HCT116 (cell line): ENCODE measurements at regions not wholly inside any gene's neighbourhood (a gene's known extent, or its start where the extent isn't known, plus 50 kb on each side); places are given as distances from the start of the nearest gene placed in this dataset.

ENCODE experiments used
- ATAC-seq: fragments of 200-7000 bp; cut with Tn5 transposase; 2 replicates; pipeline ENCODE4 v1.9.1; 2020; ENCODE audit warnings: mild to moderate bottlenecking, moderate library complexity
- BruUV-seq: library from RNA; stranded (reverse); fragments of 400-500 nt; replicated peaks from 2 replicates; lab custom pipeline; 2021; lab: Mats Ljungman, UMichigan
- CTCF ChIA-PET: fragments of 300-600 bp; sonication (Branson Sonifier 250); formaldehyde crosslinking; loops from one replicate; lab custom pipeline; 2021; ENCODE audit warnings: antibody characterized with exemption; lab: Charles Lee
- POLR2A ChIA-PET: fragments of 300-600, 350-600 bp; sonication (Branson Sonifier 250); formaldehyde crosslinking; loops from one replicate; lab custom pipeline; 2021; ENCODE audit warnings: antibody characterized with exemption; lab: Charles Lee
- RAD21 ChIA-PET, 2 experiments: fragments of 300-600 bp; sonication (Branson Sonifier 250); formaldehyde crosslinking; loops; one replicate each; lab custom pipeline; 2023; ENCODE audit warnings: low total read pairs in 2 of 2; ENCODE audit not compliant: uncharacterized antibody in 2 of 2, unreplicated experiment in 2 of 2, low non-redundant PET in 1 of 2; lab: Charles Lee
- DNase-seq: peaks from one replicate; pipeline ENCODE4 v3.0.0-alpha.2; 2010; ENCODE audit warnings: low read depth, low spot score
- H2AFZ ChIP-seq: fragments of 200-600 bp; shearing (Covaris generic), sonication (generic); 2 replicates; pipeline ENCODE4 v1.6.1; 2017; ENCODE audit warnings: low read depth, mixed run types, mixed read lengths, antibody characterized with exemption, low read length; ENCODE audit not compliant: poor library complexity, severe bottlenecking
- H3K27ac ChIP-seq: 2 replicates; pipeline ENCODE4 v1.5.1; 2012; ENCODE audit warnings: low read depth, low read length
- H3K27me3 ChIP-seq: fragments of 200-600 bp; sonication (generic); 2 replicates; pipeline ENCODE4 v1.6.1; 2016; ENCODE audit warnings: mixed run types, low read length, mixed read lengths; ENCODE audit not compliant: insufficient read depth
- H3K36me3 ChIP-seq, 2 experiments: fragments of 200-500 bp in 1 of 2; fragments of 200-600 bp in 1 of 2; sonication (Bioruptor generic) in 1 of 2; sonication (generic) in 1 of 2; 2 replicates each; pipeline versions ENCODE4 v1.5.1 to v1.6.1; 2014 to 2016; ENCODE audit warnings: low read length in 2 of 2, inconsistent platforms in 1 of 2, mixed read lengths in 1 of 2, mixed run types in 1 of 2; ENCODE audit not compliant: insufficient read depth in 2 of 2, control insufficient read depth in 1 of 2
- H3K4me1 ChIP-seq, 2 experiments: fragments of 200-600 bp in 1 of 2; sonication (generic) in 1 of 2; 2 replicates each; pipeline versions ENCODE4 v1.5.1 to v1.6.1; 2012 to 2017; ENCODE audit warnings: low read length in 2 of 2, inconsistent platforms in 1 of 2, mild to moderate bottlenecking in 1 of 2, mixed read lengths in 1 of 2, mixed run types in 1 of 2, moderate library complexity in 1 of 2; ENCODE audit not compliant: insufficient read depth in 2 of 2, control insufficient read depth in 1 of 2
- H3K4me2 ChIP-seq: fragments of 200-600 bp; sonication (generic); 2 replicates; pipeline ENCODE4 v1.6.1; 2017; ENCODE audit warnings: mixed run types, low read length, mixed read lengths
- H3K4me3 ChIP-seq, 2 experiments: fragments of 200-600 bp in 1 of 2; sonication (generic) in 1 of 2; replicated peaks in 1 of 2; 2 replicates each; pipeline ENCODE4 v1.5.1; 2011 to 2016; ENCODE audit warnings: low read length in 2 of 2, control low read depth in 1 of 2, low read depth in 1 of 2, mild to moderate bottlenecking in 1 of 2, mixed read lengths in 1 of 2, mixed run types in 1 of 2
- H3K79me2 ChIP-seq: fragments of 200-600 bp; sonication (generic); 2 replicates; pipeline ENCODE4 v1.6.1; 2017; ENCODE audit warnings: mild to moderate bottlenecking, mixed run types, low read length, moderate library complexity, mixed read lengths; ENCODE audit not compliant: insufficient read depth
- H3K9ac ChIP-seq: fragments of 200-600 bp; sonication (generic); 2 replicates; pipeline ENCODE4 v1.6.1; 2016; ENCODE audit warnings: low read length, mixed read lengths
- H3K9me2 ChIP-seq: fragments of 200-600 bp; sonication (generic), shearing (Covaris generic); 2 replicates; pipeline ENCODE4 v1.6.1; 2017; ENCODE audit warnings: mixed run types, mild to moderate bottlenecking, moderate library complexity; ENCODE audit not compliant: insufficient read depth
- H3K9me3 ChIP-seq, 2 experiments: fragments of 200-500 bp in 1 of 2; fragments of 200-600 bp in 1 of 2; sonication (Bioruptor generic) in 1 of 2; sonication (generic) in 1 of 2; 2 replicates each; pipeline ENCODE4 v1.6.1; 2014 to 2017; ENCODE audit warnings: low read length in 2 of 2, mixed read lengths in 2 of 2, inconsistent platforms in 1 of 2, low read depth in 1 of 2, mild to moderate bottlenecking in 1 of 2, mixed run types in 1 of 2, moderate library complexity in 1 of 2; ENCODE audit not compliant: control insufficient read depth in 1 of 2, insufficient read depth in 1 of 2
- H4K20me1 ChIP-seq: fragments of 200-600 bp; sonication (generic), shearing (Covaris generic); 2 replicates; pipeline ENCODE4 v1.6.1; 2017; ENCODE audit warnings: mixed run types, mild to moderate bottlenecking, moderate library complexity; ENCODE audit not compliant: insufficient read depth
- ATF3 ChIP-seq: IDR thresholded peaks from 2 replicates; pipeline ENCODE4 v1.6.1; 2012
- EGR1 ChIP-seq: IDR thresholded peaks from 2 replicates; pipeline ENCODE4 v1.6.1; 2012; ENCODE audit warnings: low read depth
- ELF1 ChIP-seq: IDR thresholded peaks from 2 replicates; pipeline ENCODE4 v1.6.1; 2012; ENCODE audit warnings: low read depth, borderline replicate concordance
- FOSL1 ChIP-seq: IDR thresholded peaks from 2 replicates; pipeline ENCODE4 v1.6.1; 2012; ENCODE audit warnings: low read depth
- MAX ChIP-seq: IDR thresholded peaks from 2 replicates; pipeline ENCODE4 v1.6.1; 2012
- RAD21 ChIP-seq: IDR thresholded peaks from 2 replicates; pipeline ENCODE4 v1.6.1; 2012; ENCODE audit warnings: low read depth, mild to moderate bottlenecking
- SP1 ChIP-seq: IDR thresholded peaks from 2 replicates; pipeline ENCODE4 v1.6.1; 2012; ENCODE audit warnings: low read depth
- TCF7L2 ChIP-seq: IDR thresholded peaks from 2 replicates; pipeline ENCODE4 v1.7.0; 2011; ENCODE audit warnings: borderline replicate concordance, inconsistent platforms; ENCODE audit not compliant: insufficient read depth, insufficient read length; ENCODE audit errors: extremely low read depth
- YY1 ChIP-seq: IDR thresholded peaks from 2 replicates; pipeline ENCODE4 v1.6.1; 2011; ENCODE audit warnings: low read length, low read depth, moderate library complexity, mild to moderate bottlenecking; ENCODE audit not compliant: insufficient replicate concordance; ENCODE audit errors: extremely low read depth
- ZNF274 ChIP-seq: fragments of 200-500 bp; sonication (Bioruptor generic); IDR thresholded peaks from 2 replicates; pipeline ENCODE4 v1.6.1; 2014; ENCODE audit warnings: mild to moderate bottlenecking, low read depth, low read length, inconsistent platforms
- intact Hi-C: fragments of 100-400 bp; cut with micrococcal nuclease; formaldehyde crosslinking; loops from 2 replicates; pipeline ENCODE4 v1.10.0; 2022

DNA sequence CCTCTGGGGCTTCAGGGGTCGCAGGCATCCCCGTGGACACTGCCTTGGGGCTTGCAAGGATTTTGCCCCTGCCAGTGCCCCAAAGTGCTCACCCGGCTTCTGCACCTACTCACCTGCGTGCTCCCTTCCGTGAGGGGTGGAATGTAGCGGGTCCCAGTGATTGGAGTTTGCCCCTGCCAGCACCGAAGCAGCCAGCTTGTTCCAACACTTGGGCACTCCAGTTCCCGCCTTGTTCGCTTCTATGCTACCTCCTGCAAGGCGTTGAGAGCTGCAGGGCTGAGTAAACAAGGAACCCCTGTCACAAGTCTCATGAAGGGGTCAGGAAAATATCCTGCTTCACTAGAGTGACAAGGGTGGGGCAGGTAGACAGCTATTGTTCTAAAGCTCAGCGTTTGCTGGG, 631.5 kb downstream of the EPHA4 start (continued):
- TF ChIP-seq TCF7L2 (no peak), ZNF274 (no peak), SP1 (no peak), RAD21 (no peak), YY1 (no peak), ELF1 (no peak)

DNA sequence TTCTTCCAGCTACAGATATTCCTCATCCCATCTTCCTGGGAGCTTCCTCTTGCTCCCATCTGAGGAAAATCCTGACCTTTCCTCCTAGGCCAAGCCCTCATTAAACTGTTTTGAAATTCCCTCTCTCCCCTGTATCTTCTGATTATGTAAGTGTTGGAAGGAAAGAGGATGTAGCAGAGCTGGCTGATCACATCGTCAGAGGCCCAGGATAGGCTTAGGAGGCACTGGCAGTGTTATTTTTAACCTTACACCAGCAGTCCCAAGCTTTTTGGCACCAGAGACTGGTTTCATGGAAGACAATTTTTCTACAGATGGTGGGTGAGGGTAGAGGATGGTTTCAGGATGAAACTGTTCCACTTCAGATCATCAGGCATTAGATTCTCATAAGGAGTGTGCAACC, 630.4 kb downstream of the EPHA4 start:
- H3K9ac ChIP-seq: no peak overlapping the region
- H3K9me2 ChIP-seq: no peaks in the 10 kb centered on the region
- H3K4me1 ChIP-seq: no peaks in the 10 kb centered on the region
- H3K27me3 ChIP-seq: 0 out of 2 replicates have a peak, but pooled peaks cover 6% of the 10 kb centered on the region
- no peaks in the 10 kb centered on the region for H3K79me2 ChIP-seq
- POLR2A ChIA-PET: no interaction called here
- TF ChIP-seq EGR1: no peak
- TF ChIP-seq ATF3: no peak
- TF ChIP-seq SP1: no peak
- no peak for TF ChIP-seq FOSL1
- TF ChIP-seq MAX: no peak
- TF ChIP-seq TCF7L2: no peak
- intact Hi-C loops: no loop called here
- no peaks in the 10 kb centered on the region for H4K20me1 ChIP-seq
- H3K27ac ChIP-seq: no peak overlapping the region
- RAD21 ChIA-PET: no interaction called here
- ATAC-seq: no peak
- no TSS peak for BruUV-seq
- no peaks in the 10 kb centered on the region for H3K36me3 ChIP-seq
- CTCF ChIA-PET: no interaction called here
- no peak overlapping the region for H3K4me2 ChIP-seq
- no peak overlapping the region for H3K4me3 ChIP-seq
- no peaks in the 10 kb centered on the region for H3K9me3 ChIP-seq
- DNase-seq: no peak
- no peak overlapping the region for H2AFZ ChIP-seq
